H1 (cell line): ENCODE measurements at regions not wholly inside any gene's neighbourhood (a gene's known extent, or its start where the extent isn't known, plus 50 kb on each side); places are given as distances from the start of the nearest gene placed in this dataset.

Experiments used
- SRF ChIP-seq: IDR thresholded peaks from 2 replicates; pipeline ENCODE4 v1.6.1; 2011; ENCODE audit warnings: mild to moderate bottlenecking, low read depth, low read length, moderate library complexity
- TF ChIP-seq, protein P1 (sequence below): IDR thresholded peaks from 2 replicates; pipeline ENCODE4 v1.6.1; 2012; ENCODE audit warnings: low read length, inconsistent platforms

GRCh38 chr1:228906223-228906860, 171.1 kb downstream of the RHOU start (continued):
- TF ChIP-seq SRF, result no peak
- TF ChIP-seq, protein P1, sequence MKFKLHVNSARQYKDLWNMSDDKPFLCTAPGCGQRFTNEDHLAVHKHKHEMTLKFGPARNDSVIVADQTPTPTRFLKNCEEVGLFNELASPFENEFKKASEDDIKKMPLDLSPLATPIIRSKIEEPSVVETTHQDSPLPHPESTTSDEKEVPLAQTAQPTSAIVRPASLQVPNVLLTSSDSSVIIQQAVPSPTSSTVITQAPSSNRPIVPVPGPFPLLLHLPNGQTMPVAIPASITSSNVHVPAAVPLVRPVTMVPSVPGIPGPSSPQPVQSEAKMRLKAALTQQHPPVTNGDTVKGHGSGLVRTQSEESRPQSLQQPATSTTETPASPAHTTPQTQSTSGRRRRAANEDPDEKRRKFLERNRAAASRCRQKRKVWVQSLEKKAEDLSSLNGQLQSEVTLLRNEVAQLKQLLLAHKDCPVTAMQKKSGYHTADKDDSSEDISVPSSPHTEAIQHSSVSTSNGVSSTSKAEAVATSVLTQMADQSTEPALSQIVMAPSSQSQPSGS, result no peak
- TF ChIP-seq, all 59 proteins: peak for 0
